DOHH2 (cell line): ENCODE measurements at regions not wholly inside any gene's neighbourhood (a gene's known extent, or its start where the extent isn't known, plus 50 kb on each side); places are given as distances from the start of the nearest gene placed in this dataset.

Experiments used
- CTCF ChIP-seq: fragments of 200-600 bp; sonication (generic); IDR thresholded peaks from one replicate; pipeline ENCODE4 v1.5.1; 2014; ENCODE audit warnings: antibody characterized with exemption, mild to moderate bottlenecking, low read depth, low read length; ENCODE audit not compliant: poor library complexity, severe bottlenecking
- EZH2phosphoT487 ChIP-seq: fragments of 200-600 bp; sonication (generic); IDR thresholded peaks from 2 replicates; pipeline ENCODE4 v1.6.1; 2017; ENCODE audit warnings: borderline replicate concordance, mild to moderate bottlenecking, antibody characterized with exemption, low read length, moderate library complexity, mixed read lengths

GRCh38 chr2:15787535-15788454 lies 152.6 kb upstream of the MYCN start:
- TF ChIP-seq CTCF (no peak), EZH2phosphoT487 (no peak)
